CD4-positive, alpha-beta memory T cell (primary cell): ENCODE measurements at regions not wholly inside any gene's neighbourhood (a gene's known extent, or its start where the extent isn't known, plus 50 kb on each side); places are given as distances from the start of the nearest gene placed in this dataset.

Experiments
- CTCF ChIA-PET: fragments of 350-600 bp; sonication (Branson Sonifier 250); formaldehyde crosslinking; loops from one replicate; lab custom pipeline; 2021; ENCODE audit warnings: inconsistent platforms; ENCODE audit not compliant: partially characterized antibody; lab: Charles Lee
- POLR2A ChIA-PET: fragments of 350-600 bp; sonication (Branson Sonifier 250); formaldehyde crosslinking; loops from one replicate; lab custom pipeline; 2021; ENCODE audit not compliant: partially characterized antibody; lab: Charles Lee
- DNase-seq, 5 donors: peaks; one replicate each; pipeline versions ENCODE4 v3.0.0 to v3.0.0-alpha.2; 2020 to 2022; ENCODE audit warnings: mixed read lengths in 1 of 5
- H3K27ac ChIP-seq: one replicate; pipeline ENCODE4 v1.7.0; 2013; ENCODE audit warnings: low read depth, low read length
- H3K27me3 ChIP-seq: 2 replicates; pipeline ENCODE4 v1.7.0; 2013; ENCODE audit warnings: mild to moderate bottlenecking, low read length, moderate library complexity; ENCODE audit not compliant: insufficient read depth
- H3K36me3 ChIP-seq: 2 replicates; pipeline ENCODE4 v1.7.0; 2013; ENCODE audit warnings: mild to moderate bottlenecking, low read length, moderate library complexity; ENCODE audit not compliant: insufficient read depth
- H3K4me1 ChIP-seq: 2 replicates; pipeline ENCODE4 v1.7.0; 2013; ENCODE audit warnings: mild to moderate bottlenecking, low read length, moderate library complexity; ENCODE audit not compliant: insufficient read depth
- H3K4me3 ChIP-seq, 2 donors: one replicate each; pipeline ENCODE4 v1.7.0; 2013; ENCODE audit warnings: low read length in 2 of 2, mild to moderate bottlenecking in 1 of 2
- H3K9me3 ChIP-seq, 2 donors: one replicate each; pipeline ENCODE4 v1.7.0; 2013; ENCODE audit warnings: low read length in 2 of 2, control low read depth in 1 of 2; ENCODE audit not compliant: control insufficient read depth in 1 of 2
- H3K27ac Mint-ChIP-seq, 7 donors: one replicate each; pipeline ENCODE4 v1.8.0; 2020 to 2021; ENCODE audit warnings: mixed read lengths in 7 of 7, mild to moderate bottlenecking in 6 of 7, inconsistent platforms in 3 of 7, moderate library complexity in 3 of 7
- H3K27me3 Mint-ChIP-seq, 2 donors: one replicate each; pipeline ENCODE4 v1.8.0; 2020 to 2021; ENCODE audit warnings: mixed read lengths in 2 of 2
- H3K36me3 Mint-ChIP-seq, 2 donors: one replicate each; pipeline ENCODE4 v1.8.0; 2020 to 2021; ENCODE audit warnings: mixed read lengths in 2 of 2, inconsistent platforms in 1 of 2, mild to moderate bottlenecking in 1 of 2
- H3K4me1 Mint-ChIP-seq, 4 donors: one replicate each; pipeline ENCODE4 v1.8.0; 2020 to 2021; ENCODE audit warnings: mixed read lengths in 4 of 4, mild to moderate bottlenecking in 1 of 4
- H3K4me3 Mint-ChIP-seq, 8 donors: one replicate each; pipeline ENCODE4 v1.8.0; 2020 to 2021; ENCODE audit warnings: mixed read lengths in 8 of 8, mild to moderate bottlenecking in 7 of 8, moderate library complexity in 6 of 8, inconsistent platforms in 3 of 8
- H3K9me3 Mint-ChIP-seq, 8 donors: one replicate each; pipeline ENCODE4 v1.8.0; 2020 to 2021; ENCODE audit warnings: mixed read lengths in 8 of 8, mild to moderate bottlenecking in 5 of 8, inconsistent platforms in 3 of 8, moderate library complexity in 1 of 8
- intact Hi-C: fragments of 100-400 bp; cut with micrococcal nuclease; formaldehyde crosslinking; loops from one replicate; pipeline ENCODE4 v1.15.1; 2023

- H3K27me3 ChIP-seq = no peaks in the 10 kb centered on the region
- POLR2A ChIA-PET = no interaction called here
- no peak overlapping the region for H3K4me3 Mint-ChIP-seq
- H3K9me3 ChIP-seq = no peaks in the 10 kb centered on the region
- H3K4me3 ChIP-seq = no peak overlapping the region
- no peaks in the 10 kb centered on the region for H3K4me1 ChIP-seq
- no peak overlapping the region for H3K27ac ChIP-seq
- peaks cover 0 to 3% of the 10 kb centered on the region in 2 donors for H3K27me3 Mint-ChIP-seq
- no peak for DNase-seq
- no peak overlapping the region for H3K27ac Mint-ChIP-seq
- no peaks in the 10 kb centered on the region for H3K4me1 Mint-ChIP-seq
- peaks cover 0 to 22% (median 5%) of the 10 kb centered on the region in 8 donors for H3K9me3 Mint-ChIP-seq
- CTCF ChIA-PET = no interaction called here
- H3K36me3 Mint-ChIP-seq = peaks cover 0 to 2% of the 10 kb centered on the region in 2 donors
- intact Hi-C loops = no loop called here
- H3K36me3 ChIP-seq = no peaks in the 10 kb centered on the region
Measured at GRCh38 chr6:19906171-19906570, 69.0 kb downstream of the ID4 start.

- Histone ChIP-seq H3K9me3 (no peaks in the 10 kb centered on the region), H3K27ac (no peak overlapping the region), H3K4me1 (no peaks in the 10 kb centered on the region), H3K4me3 (no peak overlapping the region), H3K36me3 (no peaks in the 10 kb centered on the region), H3K27me3 (no peaks in the 10 kb centered on the region)
- DNase-seq = no peak
- POLR2A ChIA-PET = no interaction called here
- H3K9me3 Mint-ChIP-seq = peaks cover 0 to 35% (median 10%) of the 10 kb centered on the region in 8 donors
- no peak overlapping the region for H3K4me3 Mint-ChIP-seq
- no peaks in the 10 kb centered on the region for H3K36me3 Mint-ChIP-seq
- intact Hi-C loops = no loop called here
- no peak overlapping the region for H3K27ac Mint-ChIP-seq
- CTCF ChIA-PET = no interaction called here
- no peaks in the 10 kb centered on the region for H3K4me1 Mint-ChIP-seq
- no peaks in the 10 kb centered on the region for H3K27me3 Mint-ChIP-seq
Measured at GRCh38 chr6:19911223-19911622, 74.1 kb downstream of the ID4 start.

GRCh38 chr6:19918436-19918835 is 81.3 kb downstream of the ID4 start:
- no peaks in the 10 kb centered on the region for H3K27me3 ChIP-seq
- CTCF ChIA-PET = no interaction called here
- H3K4me3 Mint-ChIP-seq = no peak overlapping the region
- H3K27me3 Mint-ChIP-seq = no peaks in the 10 kb centered on the region
- no peaks in the 10 kb centered on the region for H3K36me3 ChIP-seq
- H3K9me3 Mint-ChIP-seq = peaks cover 0 to 46% (median 16%) of the 10 kb centered on the region in 8 donors
- intact Hi-C loops = no loop called here
- no peak overlapping the region for H3K27ac ChIP-seq
- POLR2A ChIA-PET = no interaction called here
- no peak overlapping the region for H3K27ac Mint-ChIP-seq
- H3K4me1 ChIP-seq = no peaks in the 10 kb centered on the region
- H3K4me1 Mint-ChIP-seq = no peaks in the 10 kb centered on the region
- no peaks in the 10 kb centered on the region for H3K9me3 ChIP-seq
- H3K36me3 Mint-ChIP-seq = no peaks in the 10 kb centered on the region
- H3K4me3 ChIP-seq = no peak overlapping the region
- DNase-seq = no peak

GRCh38 chr6:19921786-19922185 is 84.6 kb downstream of the ID4 start:
- Histone ChIP-seq H3K4me1 (no peaks in the 10 kb centered on the region), H3K27ac (no peak overlapping the region), H3K4me3 (no peak overlapping the region), H3K9me3 (no peaks in the 10 kb centered on the region), H3K36me3 (no peaks in the 10 kb centered on the region), H3K27me3 (no peaks in the 10 kb centered on the region)
- intact Hi-C loops = no loop called here
- POLR2A ChIA-PET = no interaction called here
- no peak for DNase-seq
- Mint-ChIP-seq H3K27me3 (no peaks in the 10 kb centered on the region), H3K36me3 (no peaks in the 10 kb centered on the region), H3K27ac (no peak overlapping the region), H3K4me1 (no peaks in the 10 kb centered on the region), H3K9me3 (peaks cover 0 to 16% (median 8%) of the 10 kb centered on the region in 8 donors), H3K4me3 (no peak overlapping the region)
- CTCF ChIA-PET = no interaction called here

- Mint-ChIP-seq H3K9me3 (peaks cover 0 to 6% (median 0%) of the 10 kb centered on the region in 8 donors), H3K4me3 (no peak overlapping the region), H3K4me1 (no peaks in the 10 kb centered on the region), H3K27me3 (peaks cover 0 to 2% of the 10 kb centered on the region in 2 donors), H3K27ac (no peak overlapping the region), H3K36me3 (no peaks in the 10 kb centered on the region)
- DNase-seq = no peak
- POLR2A ChIA-PET = no interaction called here
- Histone ChIP-seq H3K27me3 (no peaks in the 10 kb centered on the region), H3K27ac (no peak overlapping the region), H3K9me3 (no peaks in the 10 kb centered on the region), H3K4me3 (no peak overlapping the region), H3K4me1 (no peaks in the 10 kb centered on the region), H3K36me3 (no peaks in the 10 kb centered on the region)
- intact Hi-C loops = no loop called here
- CTCF ChIA-PET = no interaction called here
Measured at GRCh38 chr6:19925533-19925932, 88.4 kb downstream of the ID4 start.

DNA sequence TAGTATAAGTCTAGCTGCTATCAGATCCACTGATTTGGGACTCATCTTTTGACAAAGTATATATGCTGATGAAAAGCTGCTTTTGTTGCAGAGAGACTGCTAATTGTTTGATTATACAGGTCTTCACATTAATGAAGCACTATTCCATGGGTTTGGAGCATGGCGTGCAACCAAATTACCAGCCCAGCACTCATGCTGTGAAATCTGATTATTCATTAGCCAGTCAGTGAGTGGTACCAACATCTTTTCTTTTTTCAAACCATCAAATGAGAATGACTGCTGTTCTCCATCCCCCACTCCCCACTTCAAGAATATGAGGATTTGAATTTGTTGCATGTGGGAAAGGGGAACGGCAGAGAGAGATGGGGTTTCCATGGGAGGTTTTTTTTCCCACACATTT is 91.3 kb downstream of the ID4 start:
- Mint-ChIP-seq H3K4me1 (no peaks in the 10 kb centered on the region), H3K36me3 (no peaks in the 10 kb centered on the region), H3K27ac (no peak overlapping the region), H3K9me3 (peaks cover 0 to 4% (median 0%) of the 10 kb centered on the region in 8 donors), H3K27me3 (peaks cover 0 to 2% of the 10 kb centered on the region in 2 donors), H3K4me3 (no peak overlapping the region)
- H3K27me3 ChIP-seq = no peaks in the 10 kb centered on the region
- POLR2A ChIA-PET = no interaction called here
- H3K36me3 ChIP-seq = no peaks in the 10 kb centered on the region
- no peaks in the 10 kb centered on the region for H3K4me1 ChIP-seq
- DNase-seq = no peak
- no peaks in the 10 kb centered on the region for H3K9me3 ChIP-seq
- intact Hi-C loops = no loop called here
- H3K27ac ChIP-seq = no peak overlapping the region
- H3K4me3 ChIP-seq = no peak overlapping the region
- CTCF ChIA-PET = no interaction called here

GRCh38 chr6:19929312-19929711 is 92.1 kb downstream of the ID4 start:
- POLR2A ChIA-PET = no interaction called here

More at GRCh38 chr6:19929312-19929711, 92.1 kb downstream of the ID4 start:
- H3K27ac Mint-ChIP-seq = no peak overlapping the region
- H3K27me3 ChIP-seq = no peaks in the 10 kb centered on the region
- no peak for DNase-seq
- H3K36me3 ChIP-seq = no peaks in the 10 kb centered on the region
- intact Hi-C loops = no loop called here
- H3K27me3 Mint-ChIP-seq = peaks cover 0 to 2% of the 10 kb centered on the region in 2 donors
- no peak overlapping the region for H3K4me3 ChIP-seq
- no peak overlapping the region for H3K4me3 Mint-ChIP-seq
- H3K36me3 Mint-ChIP-seq = no peaks in the 10 kb centered on the region
- H3K4me1 ChIP-seq = no peaks in the 10 kb centered on the region
- no peaks in the 10 kb centered on the region for H3K9me3 ChIP-seq
- H3K27ac ChIP-seq = no peak overlapping the region
- CTCF ChIA-PET = no interaction called here
- peaks cover 0 to 3% (median 0%) of the 10 kb centered on the region in 8 donors for H3K9me3 Mint-ChIP-seq
- no peaks in the 10 kb centered on the region for H3K4me1 Mint-ChIP-seq
